ENCODE measurements at regions not wholly inside any gene's neighbourhood (a gene's known extent, or its start where the extent isn't known, plus 50 kb on each side); places are given as distances from the start of the nearest gene placed in this dataset.

DNA sequence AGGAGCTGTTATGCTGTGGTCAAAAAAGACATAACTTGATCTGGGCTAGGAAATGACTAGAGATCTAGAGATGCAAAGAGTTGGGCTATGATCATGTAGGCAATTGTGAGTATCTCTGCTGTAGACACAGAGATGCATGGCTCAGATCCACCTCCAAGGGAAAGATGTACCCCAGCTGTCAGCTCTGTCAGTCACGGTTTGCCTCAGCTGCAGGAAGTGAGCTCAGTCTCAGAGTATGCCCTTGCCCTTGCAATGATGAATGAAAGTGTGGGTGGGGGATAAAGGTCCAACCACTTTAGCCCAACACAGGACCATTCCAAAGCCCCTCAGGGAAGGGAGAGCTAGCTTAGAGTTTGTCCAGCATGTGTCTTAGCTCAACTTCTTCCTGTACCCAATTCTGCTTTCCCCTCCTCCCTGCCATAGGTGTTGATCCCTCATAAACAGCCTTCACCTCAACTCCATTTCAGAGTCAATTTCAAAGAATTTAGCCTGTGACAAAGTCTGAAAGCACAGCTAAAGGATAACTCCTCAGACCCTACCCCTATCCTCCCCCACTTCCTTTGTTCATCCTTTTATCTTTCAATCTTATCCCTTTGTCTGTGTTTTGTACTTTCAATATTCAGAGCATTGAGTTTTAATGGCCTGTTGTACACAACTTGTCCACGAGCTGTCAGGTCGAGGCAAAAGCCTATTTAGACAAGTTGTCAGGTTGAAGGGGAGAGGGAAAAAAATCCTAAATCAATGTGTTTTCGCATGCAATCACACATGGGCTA lies 90.6 kb downstream of the MID1IP1 start:
- no peak for TF ChIP-seq POLR2A (IDR thresholded peaks at IDR 0.05)
- TF ChIP-seq, protein P1, sequence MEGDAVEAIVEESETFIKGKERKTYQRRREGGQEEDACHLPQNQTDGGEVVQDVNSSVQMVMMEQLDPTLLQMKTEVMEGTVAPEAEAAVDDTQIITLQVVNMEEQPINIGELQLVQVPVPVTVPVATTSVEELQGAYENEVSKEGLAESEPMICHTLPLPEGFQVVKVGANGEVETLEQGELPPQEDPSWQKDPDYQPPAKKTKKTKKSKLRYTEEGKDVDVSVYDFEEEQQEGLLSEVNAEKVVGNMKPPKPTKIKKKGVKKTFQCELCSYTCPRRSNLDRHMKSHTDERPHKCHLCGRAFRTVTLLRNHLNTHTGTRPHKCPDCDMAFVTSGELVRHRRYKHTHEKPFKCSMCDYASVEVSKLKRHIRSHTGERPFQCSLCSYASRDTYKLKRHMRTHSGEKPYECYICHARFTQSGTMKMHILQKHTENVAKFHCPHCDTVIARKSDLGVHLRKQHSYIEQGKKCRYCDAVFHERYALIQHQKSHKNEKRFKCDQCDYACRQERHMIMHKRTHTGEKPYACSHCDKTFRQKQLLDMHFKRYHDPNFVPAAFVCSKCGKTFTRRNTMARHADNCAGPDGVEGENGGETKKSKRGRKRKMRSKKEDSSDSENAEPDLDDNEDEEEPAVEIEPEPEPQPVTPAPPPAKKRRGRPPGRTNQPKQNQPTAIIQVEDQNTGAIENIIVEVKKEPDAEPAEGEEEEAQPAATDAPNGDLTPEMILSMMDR (IDR thresholded peaks at IDR 0.05), result no peak
